ENCODE measurements at regions not wholly inside any gene's neighbourhood (a gene's known extent, or its start where the extent isn't known, plus 50 kb on each side); places are given as distances from the start of the nearest gene placed in this dataset.

GRCh38 chr4:81903212-81903611 lies 431.5 kb upstream of the RASGEF1B start:
- H3K4me1 ChIP-seq = peaks cover 11% of the 10 kb centered on the region
- H3K36me3 ChIP-seq = no peaks in the 10 kb centered on the region
- no peaks in the 10 kb centered on the region for H3K9me3 Mint-ChIP-seq
- no peak overlapping the region for H3K4me3 ChIP-seq
- no peaks in the 10 kb centered on the region for H4K20me1 ChIP-seq (ENCODE audit: low read depth)
- no peaks in the 10 kb centered on the region for H3F3A ChIP-seq (ENCODE audit: low read depth)
- no peak for DNase-seq (ENCODE audit: low spot score)
- H3K27ac Mint-ChIP-seq = peak overlapping the region; percentile 59
- H3K27me3 ChIP-seq = no peaks in the 10 kb centered on the region
- H2AFZ ChIP-seq (replicated peaks) = no peak overlapping the region
- peaks cover 2% of the 10 kb centered on the region for H3K27me3 Mint-ChIP-seq (ENCODE audit: insufficient read depth, low read depth)
- H3K27ac ChIP-seq = no peak overlapping the region
- no peaks in the 10 kb centered on the region for H3K79me2 ChIP-seq (ENCODE audit: low read depth)
- no peak overlapping the region for H3K4me3 Mint-ChIP-seq
- no peak overlapping the region for H3K4me2 ChIP-seq
- H3K9ac ChIP-seq = no peak overlapping the region
- H3K4me1 Mint-ChIP-seq = peaks cover 6% of the 10 kb centered on the region
- no peaks in the 10 kb centered on the region for H3K9me3 ChIP-seq (ENCODE audit: low read depth)
- no peak for TF ChIP-seq EZH2 (IDR thresholded peaks at IDR 0.05)
- TF ChIP-seq EZH2phosphoT487 (IDR thresholded peaks at IDR 0.05) = no peak
- TF ChIP-seq CTCF (IDR thresholded peaks at IDR 0.05) = no peak
- H3K36me3 Mint-ChIP-seq = no peaks in the 10 kb centered on the region

GRCh38 chr4:81898862-81899504 lies 427.3 kb upstream of the RASGEF1B start:
- peaks cover 6% of the 10 kb centered on the region for H3K4me1 Mint-ChIP-seq
- H3K4me3 ChIP-seq = no peak overlapping the region
- no peak overlapping the region for H3K4me2 ChIP-seq
- no peaks in the 10 kb centered on the region for H3K9me3 ChIP-seq (ENCODE audit: low read depth)
- H3K36me3 Mint-ChIP-seq = no peaks in the 10 kb centered on the region
- no peaks in the 10 kb centered on the region for H3K9me3 Mint-ChIP-seq
- no peaks in the 10 kb centered on the region for H3K36me3 ChIP-seq
- H3F3A ChIP-seq (ENCODE audit: low read depth) = no peaks in the 10 kb centered on the region
- H2AFZ ChIP-seq (replicated peaks) = peak overlapping the region; percentile 51
- no peak overlapping the region for H3K27ac ChIP-seq
- H3K27ac Mint-ChIP-seq = no peak overlapping the region
- peaks cover 4% of the 10 kb centered on the region for H3K27me3 Mint-ChIP-seq (ENCODE audit: insufficient read depth, low read depth)
- no peak overlapping the region for H3K4me3 Mint-ChIP-seq
- TF ChIP-seq EZH2 (IDR thresholded peaks at IDR 0.05) (no peak), EZH2phosphoT487 (IDR thresholded peaks at IDR 0.05) (no peak), CTCF (IDR thresholded peaks at IDR 0.05) (no peak)
- peaks cover 14% of the 10 kb centered on the region for H3K4me1 ChIP-seq
- no peaks in the 10 kb centered on the region for H3K27me3 ChIP-seq
- H3K9ac ChIP-seq = no peak overlapping the region
- H4K20me1 ChIP-seq (ENCODE audit: low read depth) = no peaks in the 10 kb centered on the region
- H3K79me2 ChIP-seq (ENCODE audit: low read depth) = no peaks in the 10 kb centered on the region
- peak; percentile 40 for DNase-seq (ENCODE audit: low spot score)

- Mint-ChIP-seq H3K36me3 (no peaks in the 10 kb centered on the region), H3K27me3 (ENCODE audit: insufficient read depth, low read depth) (peaks cover 3% of the 10 kb centered on the region), H3K9me3 (no peaks in the 10 kb centered on the region), H3K4me3 (no peak overlapping the region), H3K4me1 (peaks cover 8% of the 10 kb centered on the region), H3K27ac (no peak overlapping the region)
- H3K4me3 ChIP-seq = no peak overlapping the region
- H3K79me2 ChIP-seq (ENCODE audit: low read depth) = no peaks in the 10 kb centered on the region
- no peak overlapping the region for H2AFZ ChIP-seq (replicated peaks)
- no peak overlapping the region for H3K4me2 ChIP-seq
- DNase-seq (ENCODE audit: low spot score) = no peak
- no peak overlapping the region for H3K27ac ChIP-seq
- peaks cover 6% of the 10 kb centered on the region for H3F3A ChIP-seq (ENCODE audit: low read depth)
- peaks cover 27% of the 10 kb centered on the region for H3K4me1 ChIP-seq
- no peaks in the 10 kb centered on the region for H4K20me1 ChIP-seq (ENCODE audit: low read depth)
- H3K36me3 ChIP-seq = no peaks in the 10 kb centered on the region
- TF ChIP-seq EZH2phosphoT487 (IDR thresholded peaks at IDR 0.05) (no peak), EZH2 (IDR thresholded peaks at IDR 0.05) (no peak), CTCF (IDR thresholded peaks at IDR 0.05) (no peak)
- H3K9me3 ChIP-seq (ENCODE audit: low read depth) = no peaks in the 10 kb centered on the region
- H3K27me3 ChIP-seq = no peaks in the 10 kb centered on the region
- no peak overlapping the region for H3K9ac ChIP-seq
Measured at GRCh38 chr4:81896936-81897335, 425.2 kb upstream of the RASGEF1B start.

Measured in neural progenitor cell (in vitro differentiated cells).